Central memory CD4-positive, alpha-beta T cell (primary cell): ENCODE measurements at regions not wholly inside any gene's neighbourhood (a gene's known extent, or its start where the extent isn't known, plus 50 kb on each side); places are given as distances from the start of the nearest gene placed in this dataset.

Source experiments
- DNase-seq: peaks from one replicate; pipeline ENCODE4 v3.0.0; 2022

DNA sequence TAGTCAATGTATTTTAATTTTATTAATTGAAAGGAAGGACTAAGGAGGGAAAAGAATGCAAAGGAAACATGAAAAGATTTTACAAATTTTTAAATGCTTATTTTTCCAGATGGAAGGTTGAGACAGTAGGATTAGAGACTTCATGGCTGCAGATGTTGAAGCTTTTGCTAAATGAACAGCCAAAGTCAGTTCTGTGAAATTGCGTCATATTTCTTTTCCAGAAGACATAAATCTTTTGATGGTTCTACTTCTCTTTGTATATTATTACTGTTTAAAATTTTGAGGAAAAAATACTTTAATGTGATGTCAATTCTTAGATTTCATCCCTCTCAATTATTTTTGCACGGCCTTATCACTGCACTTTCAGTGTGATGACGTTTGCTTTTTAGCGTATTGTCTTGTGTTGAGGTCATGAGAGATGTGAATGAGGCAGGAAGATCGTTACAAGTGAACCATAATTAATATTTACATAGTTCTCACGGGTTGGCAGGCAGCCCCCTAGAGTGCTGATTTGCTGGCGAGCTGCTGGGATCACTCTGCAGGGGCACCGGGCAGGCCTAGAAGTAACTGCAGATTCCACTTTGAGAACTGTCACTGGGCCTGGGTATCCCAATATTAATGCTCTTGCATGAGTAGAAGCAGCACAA lies 158.1 kb downstream of the TBXT start:
- no peak for DNase-seq

DNA sequence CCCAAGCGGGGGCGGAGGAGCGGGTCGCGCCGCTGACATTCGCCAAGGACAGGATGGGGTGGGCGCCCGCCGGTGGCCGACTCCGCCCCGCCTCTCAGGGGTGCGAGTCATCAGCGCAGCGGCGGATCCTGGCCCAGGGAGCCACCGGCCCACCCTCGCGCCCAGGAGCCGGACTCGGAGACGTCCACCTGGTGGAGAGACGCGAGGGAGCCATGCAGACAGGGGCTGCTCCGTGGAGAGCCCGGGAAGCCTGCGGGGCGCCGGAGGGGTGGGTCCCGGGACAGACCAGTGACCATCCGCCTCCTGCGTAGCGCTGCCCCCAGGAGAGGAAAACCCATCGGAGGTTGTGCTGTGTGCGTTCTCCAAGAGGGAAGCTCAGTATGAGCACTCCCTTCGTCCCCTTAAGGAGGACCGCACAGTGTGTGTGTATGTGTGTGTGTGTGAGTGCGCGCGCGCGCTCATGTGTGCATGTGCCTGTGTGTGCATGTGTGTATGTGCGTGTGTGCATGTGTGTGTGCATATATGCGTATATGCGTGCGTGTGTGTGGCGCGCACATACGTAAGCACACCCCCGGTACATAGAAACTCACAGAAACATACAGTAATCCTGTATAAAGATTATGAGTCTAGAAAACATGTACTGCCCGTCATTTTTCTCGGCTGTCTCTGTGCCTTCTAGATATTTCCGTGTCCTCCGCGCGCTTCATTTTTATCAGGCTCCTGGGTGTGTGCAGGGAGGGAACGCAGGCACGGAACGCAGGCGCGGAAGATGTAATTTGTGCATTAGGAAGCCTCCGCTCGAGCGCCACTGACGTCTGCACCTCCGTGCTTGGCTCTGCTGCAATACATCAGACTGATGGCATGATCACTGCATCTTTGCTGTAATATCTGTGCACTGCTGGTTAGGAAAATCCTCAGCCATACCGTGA lies 158.9 kb downstream of the TBXT start:
- DNase-seq = no peak

DNA sequence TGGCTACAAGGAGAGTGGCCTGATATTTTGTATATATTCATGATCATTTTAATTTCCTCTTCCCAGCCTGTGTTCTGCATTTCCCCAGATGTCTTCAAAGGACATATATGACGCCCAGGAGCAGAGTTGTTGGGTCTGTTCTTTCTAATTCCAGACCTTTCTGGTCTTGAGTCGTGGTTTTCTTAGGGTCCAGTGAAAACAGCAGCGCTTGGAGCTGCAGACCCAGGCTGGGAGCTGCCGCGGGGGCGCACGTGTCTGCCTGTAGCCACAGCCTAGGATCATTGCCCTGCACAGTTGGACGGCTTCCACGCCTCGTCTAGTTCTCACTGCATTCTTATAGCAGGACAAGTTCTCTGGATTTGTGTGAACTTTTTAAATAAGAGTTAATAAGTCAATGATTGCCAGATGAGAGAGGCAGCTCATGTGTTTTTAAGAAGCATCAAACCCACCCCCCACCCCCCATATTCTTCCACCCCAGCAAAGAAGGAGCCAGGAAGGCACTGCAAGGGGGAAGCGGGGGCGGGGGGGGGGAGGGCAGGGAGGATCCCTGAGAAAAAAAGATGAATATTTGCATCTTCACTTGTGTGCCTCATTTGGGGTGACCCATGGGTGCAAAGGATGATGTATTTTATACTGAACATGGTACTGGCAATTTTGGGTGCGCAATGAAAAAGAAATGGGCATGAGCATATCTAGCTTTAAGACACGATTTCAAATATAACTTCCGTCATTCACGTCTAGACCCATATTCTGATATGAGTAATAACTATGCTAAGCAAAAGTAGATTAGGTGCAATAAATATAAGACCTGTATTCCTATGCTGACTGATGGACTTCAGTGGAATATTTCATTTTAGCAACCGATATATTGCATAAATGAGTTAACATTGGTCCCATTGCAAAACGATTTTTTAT lies 160.0 kb downstream of the TBXT start:
- no peak for DNase-seq

DNA sequence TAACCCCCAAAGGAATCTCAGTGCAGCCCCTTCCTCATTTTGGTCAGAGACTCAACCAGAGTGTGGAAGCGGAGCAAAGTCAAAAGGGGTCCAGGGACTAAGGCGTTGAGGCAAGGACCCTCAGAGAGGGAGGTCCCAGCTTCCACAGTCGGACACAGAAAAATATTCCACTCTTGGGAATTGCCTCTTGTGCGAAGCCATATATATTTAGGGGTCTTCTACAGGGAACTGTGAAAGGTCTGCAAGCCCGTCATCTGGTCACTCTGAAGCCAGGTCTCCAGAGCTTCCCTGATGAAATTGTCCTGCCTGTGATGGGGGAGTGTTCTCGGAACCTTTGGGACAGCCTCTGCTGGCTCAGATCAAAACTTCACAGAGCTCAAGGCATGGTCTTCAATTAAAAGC lies 160.8 kb downstream of the TBXT start:
- DNase-seq = no peak

DNA sequence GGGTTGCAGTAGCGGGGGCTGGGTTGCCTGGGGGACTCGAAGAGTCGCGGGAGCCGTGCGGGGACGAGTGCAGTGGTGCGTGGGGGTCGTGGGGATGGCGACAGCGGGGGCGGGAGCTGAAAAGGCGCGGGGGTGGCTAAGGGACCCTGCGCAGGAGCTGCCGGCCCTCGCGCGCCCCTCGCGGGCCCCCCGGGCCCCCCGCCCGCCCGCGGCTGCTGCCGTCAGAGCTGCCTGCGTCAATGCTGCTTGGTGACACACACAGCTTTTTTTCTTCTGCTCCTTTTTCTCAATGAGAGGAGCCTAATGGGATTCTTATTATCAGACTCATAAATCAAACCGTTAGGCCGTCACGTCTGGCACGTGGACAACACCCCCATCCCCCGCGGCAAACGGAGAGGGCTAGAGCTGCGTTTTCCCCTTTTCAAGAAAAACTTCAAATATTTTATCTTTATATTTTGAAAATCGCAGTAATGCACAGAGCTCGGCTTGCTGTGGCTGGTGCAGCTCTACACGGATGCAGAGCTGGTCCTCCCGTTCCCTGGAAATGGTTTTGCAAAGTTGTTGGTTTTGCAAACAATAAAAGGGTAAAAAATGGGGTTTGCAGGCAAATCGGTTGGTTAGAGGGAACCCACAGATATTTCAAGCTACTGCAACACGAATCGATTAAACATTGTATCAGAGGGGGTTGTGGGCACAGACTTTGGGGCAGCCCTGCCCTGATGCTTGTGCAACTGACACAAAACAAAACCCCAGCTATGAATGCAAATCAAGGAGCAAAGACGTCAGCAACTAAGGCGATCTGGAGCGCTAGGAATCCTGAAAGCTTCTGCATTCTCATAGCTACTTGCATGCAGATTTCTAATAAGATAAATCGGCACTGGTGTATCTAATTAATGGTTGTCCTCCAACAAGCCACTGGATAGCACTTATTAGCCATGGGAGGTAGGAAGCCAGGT lies 161.4 kb downstream of the TBXT start:
- DNase-seq = no peak

DNA sequence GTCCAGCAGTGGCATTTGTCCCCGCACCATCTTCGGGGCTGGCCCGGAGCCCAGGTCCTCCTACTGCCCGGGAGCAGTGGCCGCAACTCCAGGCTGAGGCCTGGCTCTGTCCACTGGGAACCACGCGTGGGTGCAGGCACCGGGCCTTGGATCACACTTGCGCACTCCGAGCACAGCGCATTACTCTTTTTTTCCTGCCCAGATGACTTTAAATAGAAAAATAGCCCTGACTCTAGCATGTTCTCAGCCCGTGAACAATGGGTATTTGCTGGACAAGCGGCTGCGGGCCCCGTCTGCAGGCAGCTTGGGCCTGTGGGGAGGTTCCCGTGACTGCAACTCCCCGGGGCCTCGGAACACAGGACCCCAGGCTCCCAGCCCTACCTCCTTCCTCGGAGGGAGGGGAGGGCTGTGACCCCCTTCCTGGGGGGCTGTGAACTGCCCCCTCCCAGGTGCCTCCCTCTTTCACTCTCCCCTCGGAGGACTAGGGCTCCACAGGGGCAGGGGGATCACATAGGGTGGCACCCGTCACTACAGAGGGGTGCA lies 162.2 kb downstream of the TBXT start:
- DNase-seq = no peak

DNA sequence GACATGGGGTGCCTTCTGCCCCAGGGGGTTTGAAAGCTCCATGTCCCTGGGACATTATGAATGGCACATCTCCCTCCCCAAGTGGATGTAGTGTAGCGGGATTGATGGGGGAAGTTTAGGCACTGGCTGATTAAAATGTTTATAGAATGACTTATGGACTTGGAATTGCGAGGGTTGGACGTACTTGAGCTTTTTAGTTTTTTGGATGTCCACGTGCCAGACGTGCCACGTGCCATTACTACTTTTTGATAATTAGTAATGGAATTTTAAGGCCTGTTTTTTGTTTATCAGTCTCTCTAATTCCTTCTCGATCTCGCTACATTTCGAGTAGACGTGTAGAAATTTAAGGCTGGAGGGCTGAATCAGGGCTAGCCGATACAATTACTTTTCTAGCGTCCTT lies 162.8 kb downstream of the TBXT start:
- no peak for DNase-seq

DNA sequence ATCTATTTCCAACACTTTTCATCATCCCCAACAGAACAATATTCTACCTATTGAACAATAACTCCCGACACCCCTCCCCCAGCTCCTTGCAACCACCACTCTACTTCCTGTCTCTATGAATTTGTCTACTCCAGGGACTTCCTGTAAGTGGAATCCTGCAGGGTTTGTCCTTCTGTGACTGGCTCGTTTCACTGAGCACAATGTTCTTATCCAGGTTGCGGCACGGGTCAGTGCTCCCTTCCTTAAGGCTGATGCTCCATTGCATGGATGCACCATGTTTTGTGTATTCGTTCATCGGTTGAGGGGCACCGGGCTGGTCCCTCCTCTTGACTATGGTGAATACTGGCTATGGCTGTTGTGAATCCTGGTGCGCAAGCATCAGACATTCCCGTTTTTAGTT lies 163.2 kb downstream of the TBXT start:
- no peak for DNase-seq

DNA sequence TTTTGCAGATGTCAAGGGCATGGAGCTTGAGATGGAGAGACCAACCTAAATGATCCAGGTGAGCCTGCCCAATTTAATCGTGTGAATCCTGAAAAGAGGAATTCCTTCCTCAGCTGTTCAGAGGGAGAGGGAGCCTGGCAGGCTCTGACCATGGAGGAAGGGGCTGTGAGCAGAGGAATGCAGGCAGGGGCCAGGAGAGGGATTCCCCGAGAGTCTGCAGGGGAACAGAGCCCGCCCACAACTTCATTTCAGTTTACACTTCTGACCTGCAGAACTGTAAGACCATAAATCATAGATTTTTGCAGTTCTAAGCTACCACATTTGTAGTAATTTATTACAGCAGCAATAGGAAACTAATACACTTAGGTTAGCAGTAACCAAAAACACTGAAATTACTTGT lies 164.1 kb downstream of the TBXT start:
- DNase-seq = no peak

DNA sequence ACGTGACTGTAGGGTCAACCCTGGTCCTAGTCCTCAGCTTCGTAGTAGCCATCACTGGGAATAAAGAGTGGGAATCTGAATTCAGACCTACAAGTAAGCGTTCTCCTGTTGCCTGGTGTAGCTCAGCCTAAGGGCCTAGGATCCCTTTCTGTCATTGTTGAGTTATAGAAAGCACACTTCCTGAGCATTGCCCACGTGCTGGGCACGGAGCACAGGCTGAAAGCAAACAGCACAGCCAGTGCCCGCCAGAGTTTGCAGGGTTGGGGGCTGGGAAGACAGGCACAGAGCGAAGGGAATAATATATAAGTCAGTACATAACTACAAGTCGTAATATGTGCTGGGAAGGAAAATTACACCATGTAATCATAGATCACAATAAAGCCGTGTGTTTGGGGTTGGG lies 166.3 kb downstream of the TBXT start:
- DNase-seq = no peak

DNA sequence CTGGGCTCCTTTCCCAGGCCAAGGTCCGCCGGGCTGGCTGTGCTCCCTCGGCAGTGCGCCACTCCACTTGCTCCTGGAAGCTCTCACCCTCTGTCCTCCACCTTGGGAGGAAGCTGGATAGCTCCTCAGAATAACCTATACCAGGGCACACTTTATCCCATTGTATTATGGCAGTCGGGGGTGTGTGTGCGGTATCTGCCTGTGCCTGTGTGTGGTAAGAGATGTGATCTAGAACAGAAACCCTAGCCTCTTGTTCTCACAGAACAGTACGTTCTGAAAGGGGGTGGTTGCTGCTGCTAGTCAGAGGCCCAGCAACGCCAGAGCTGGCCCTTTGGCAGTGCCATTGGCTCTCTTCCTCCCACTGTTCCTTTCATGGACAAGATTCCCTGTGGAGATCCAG lies 168.4 kb downstream of the TBXT start:
- DNase-seq = no peak

DNA sequence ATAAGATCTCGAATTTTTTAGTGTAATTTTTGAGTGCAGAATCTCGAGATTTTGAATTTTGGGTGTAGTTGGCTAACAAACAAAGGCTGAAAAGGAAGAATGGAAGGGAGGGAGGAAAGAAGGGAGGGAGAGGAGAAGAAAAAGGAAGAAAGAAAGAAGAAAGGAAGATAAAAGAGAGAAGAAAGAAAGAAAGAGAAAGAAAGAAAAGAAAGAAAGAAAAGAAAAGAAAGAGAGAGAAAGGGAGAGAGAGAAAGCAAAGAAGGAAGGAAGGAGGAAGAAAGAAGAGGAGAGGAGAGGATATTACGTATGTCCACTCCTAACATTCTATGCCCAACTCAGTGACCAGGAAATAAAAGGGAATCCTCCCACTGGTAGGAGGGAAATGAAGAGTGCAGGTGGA lies 169.6 kb downstream of the TBXT start:
- no peak for DNase-seq

DNA sequence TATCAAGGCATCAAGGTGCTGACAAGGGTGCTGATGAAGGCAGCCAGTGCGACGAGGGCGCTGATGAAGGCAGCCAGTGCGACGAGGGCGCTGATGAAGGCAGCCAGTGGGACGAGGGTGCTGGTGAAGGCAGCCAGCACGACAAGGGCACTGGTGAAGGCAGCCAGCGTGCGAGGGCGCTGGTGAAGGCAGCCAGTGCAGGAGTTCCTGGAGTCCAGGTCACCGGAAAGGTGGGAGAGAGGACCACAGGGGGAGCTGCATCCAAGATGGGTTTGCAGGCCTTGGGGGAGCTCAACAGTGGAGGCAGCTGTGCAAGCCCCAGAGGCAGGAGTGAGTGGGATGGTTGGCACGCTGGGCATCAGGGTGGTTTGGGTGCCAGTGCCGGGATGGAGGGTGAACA lies 176.3 kb downstream of the TBXT start:
- DNase-seq = no peak

DNA sequence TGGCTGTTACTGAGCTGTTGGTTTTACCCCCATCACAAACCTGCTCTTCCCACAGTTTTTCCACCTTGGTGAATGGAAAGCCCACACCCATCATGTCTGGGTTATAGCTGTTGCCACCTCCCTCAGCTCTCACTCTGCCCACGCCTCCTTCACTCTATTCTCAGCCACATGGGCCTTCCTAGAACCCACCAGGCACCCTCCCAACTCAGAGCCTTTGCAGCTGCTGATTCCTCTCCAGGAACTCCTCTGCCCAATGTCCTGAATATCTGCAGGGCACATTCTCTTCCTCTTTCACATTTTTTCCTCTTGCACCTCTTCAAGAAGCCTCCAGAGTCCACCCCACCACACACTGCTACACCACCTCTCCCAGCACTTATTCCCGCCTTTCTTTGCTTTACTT lies 177.4 kb downstream of the TBXT start:
- no peak for DNase-seq

DNA sequence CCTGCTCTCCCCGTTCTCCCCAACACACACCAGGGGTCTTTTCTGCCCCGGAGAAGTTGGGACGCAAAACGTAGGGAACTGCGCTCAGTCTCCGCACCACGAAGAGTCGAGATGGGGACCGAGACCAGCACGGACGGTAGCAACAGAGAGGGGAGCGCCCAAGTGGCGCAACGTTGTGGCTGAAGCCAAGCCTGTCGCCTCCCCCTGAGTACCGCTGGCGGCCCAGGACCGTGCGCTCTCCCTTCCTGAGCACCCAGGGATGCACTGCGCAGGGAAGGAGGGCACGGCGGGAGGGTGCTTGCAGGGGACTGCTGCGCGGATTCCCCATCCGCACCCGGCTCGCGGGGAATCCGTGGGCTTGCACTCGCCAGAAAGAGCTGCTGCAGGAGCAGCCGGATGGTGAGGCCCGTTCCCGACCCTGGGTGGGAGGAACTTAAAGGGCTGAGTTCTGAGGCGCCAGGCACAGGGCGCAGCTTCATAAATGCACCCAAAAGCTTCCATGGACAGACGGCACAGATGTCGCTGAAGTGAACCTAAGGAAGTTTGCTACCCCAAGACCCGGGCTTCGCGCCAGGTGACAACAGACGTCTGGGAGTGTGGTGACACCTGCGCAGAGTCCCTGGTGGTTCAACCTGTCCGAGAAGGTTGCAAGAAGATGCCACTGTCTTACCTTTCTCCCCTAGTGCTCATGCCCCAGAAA lies 178.7 kb downstream of the TBXT start:
- DNase-seq = no peak

DNA sequence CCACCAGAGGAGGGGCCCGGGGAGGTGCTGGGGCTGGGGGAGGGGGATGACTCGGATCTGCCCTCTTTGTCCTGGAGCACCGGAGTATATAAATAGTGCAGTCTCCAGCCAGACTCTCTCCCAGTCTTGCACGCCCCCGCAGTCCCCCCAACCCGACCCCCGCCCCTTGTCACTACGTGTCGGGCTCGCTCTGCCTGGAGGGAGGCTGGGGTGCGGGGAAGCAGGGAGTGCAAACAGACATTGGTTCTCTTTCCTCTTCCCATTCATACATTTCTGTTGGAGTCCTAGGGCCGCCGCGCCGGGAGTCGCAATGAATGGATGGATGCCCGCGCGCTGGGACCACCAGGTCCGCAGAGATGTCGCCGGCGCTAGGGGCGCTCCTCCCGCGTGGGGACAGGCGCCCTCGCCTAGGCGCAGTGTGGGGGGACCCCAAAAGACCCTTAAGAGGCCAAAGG lies 179.3 kb downstream of the TBXT start:
- DNase-seq = no peak

DNA sequence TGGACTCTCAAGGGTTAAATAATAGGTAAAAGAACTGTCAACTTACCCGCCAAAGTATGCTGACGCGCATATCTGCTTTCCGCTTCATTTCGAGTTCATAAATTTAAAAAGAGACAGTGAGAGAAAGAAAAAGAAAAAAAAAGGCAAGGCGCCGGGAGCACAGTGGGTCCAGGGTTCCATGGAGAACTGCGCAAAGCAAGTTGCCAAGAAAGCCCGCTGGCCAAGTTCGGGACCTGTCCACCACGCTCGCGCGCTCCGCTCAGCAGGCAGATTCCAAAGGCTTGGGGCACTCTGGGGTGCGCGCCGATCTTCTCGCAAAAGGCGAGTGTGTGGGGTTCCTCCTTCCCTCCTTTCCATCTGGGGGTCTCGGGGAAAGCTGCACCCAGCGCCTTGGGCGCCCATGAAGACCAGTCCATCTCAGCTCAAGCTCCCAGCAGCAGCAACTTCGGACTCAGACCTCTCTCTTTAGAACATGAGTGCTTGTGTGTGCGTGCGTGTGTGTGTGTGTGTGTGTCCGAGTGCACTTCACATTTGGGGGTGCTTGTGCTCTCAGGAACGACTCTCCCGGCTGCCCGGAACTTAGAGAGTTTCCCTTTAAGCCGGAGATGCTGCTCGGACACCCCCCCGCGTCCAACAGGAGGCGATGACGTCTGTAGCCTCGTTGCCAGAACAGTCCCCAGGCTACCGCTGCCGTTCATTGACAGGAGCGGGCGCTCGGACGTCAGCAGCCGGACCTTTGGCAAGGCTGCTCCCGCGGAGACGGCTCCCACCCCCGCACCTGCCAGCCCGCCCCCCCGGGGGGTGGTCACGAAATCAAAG lies 180.0 kb downstream of the TBXT start:
- DNase-seq = no peak

DNA sequence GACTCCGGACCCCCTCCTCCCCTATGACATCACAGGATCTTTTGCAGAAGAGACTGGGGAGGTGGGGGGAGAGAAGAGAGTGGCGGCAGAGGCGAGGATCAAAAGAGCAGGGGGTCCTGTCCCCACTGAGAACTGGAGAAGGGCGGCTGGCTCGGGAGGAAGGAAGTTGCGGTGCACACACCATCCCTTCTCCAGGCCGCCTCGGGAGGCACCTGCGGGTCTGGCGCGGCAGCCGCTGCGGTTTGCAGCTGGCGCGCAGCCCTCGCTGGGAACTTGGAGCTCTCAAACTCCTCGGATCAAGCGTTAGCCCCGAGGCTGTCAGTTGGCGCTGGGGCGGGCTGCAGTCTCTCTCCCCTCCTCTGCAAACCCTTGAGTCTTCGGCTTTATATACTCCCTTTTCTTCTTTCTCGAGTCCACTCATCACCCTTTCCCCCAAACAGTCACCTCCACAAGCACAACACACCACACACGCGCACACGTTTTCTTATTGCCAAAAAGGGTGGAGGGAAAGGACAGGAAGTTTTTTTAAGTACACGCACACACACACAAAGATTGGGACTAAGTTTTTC lies 180.7 kb downstream of the TBXT start:
- DNase-seq = no peak

DNA sequence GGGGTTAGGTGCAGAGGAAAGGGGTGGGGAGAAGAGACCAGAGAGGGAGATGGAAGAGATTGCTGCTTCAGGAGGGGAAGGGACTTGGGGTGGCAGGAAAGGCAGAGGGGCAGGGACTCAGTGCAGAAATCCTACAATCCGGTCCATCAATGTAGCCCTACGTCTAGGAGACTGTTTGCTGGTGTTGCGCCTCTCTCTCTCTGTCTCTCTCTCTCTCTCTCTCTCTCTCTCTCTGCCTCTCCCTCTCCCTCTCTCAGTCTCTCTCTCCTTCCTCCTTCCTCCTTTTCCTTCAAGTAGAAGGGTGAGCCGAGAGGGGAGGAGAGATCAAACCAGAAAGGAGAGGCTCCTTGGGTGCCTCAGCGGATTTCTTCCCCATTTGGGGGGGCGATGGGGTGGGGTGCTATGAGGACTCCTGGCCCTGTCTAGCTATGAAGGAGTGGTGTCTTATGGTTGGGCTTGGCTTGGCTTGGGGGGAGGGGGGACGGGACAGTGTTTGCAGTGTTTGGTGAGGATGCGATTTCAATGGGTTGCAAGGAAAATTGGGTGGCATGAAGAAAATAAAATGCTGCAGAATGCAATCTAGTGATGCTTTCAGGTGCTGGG lies 181.2 kb downstream of the TBXT start:
- DNase-seq = no peak
